KMS-11 (cell line): ENCODE measurements at regions not wholly inside any gene's neighbourhood (a gene's known extent, or its start where the extent isn't known, plus 50 kb on each side); places are given as distances from the start of the nearest gene placed in this dataset.
"Not testable (repeated sequence)": the region's sequence is repeated elsewhere in the genome, so short reads cannot be mapped to it uniquely, and the experiment has no call there.

Experiments used
- H2AFZ ChIP-seq: fragments of 200-600 bp; sonication (generic); 2 replicates; pipeline ENCODE4 v1.6.1; 2016; ENCODE audit warnings: antibody characterized with exemption, mixed run types, low read depth
- H3K27ac ChIP-seq: fragments of 200-600 bp; sonication (generic); 2 replicates; pipeline ENCODE4 v1.6.1; 2016; ENCODE audit warnings: mild to moderate bottlenecking, mixed run types
- H3K27me3 ChIP-seq: fragments of 200-600 bp; sonication (generic); 2 replicates; pipeline ENCODE4 v1.6.1; 2017; ENCODE audit warnings: mild to moderate bottlenecking, low read depth, mixed run types, moderate library complexity; ENCODE audit not compliant: insufficient read depth
- H3K36me3 ChIP-seq: fragments of 200-600 bp; sonication (generic); 2 replicates; pipeline ENCODE4 v1.6.1; 2017; ENCODE audit warnings: mild to moderate bottlenecking, mixed run types; ENCODE audit not compliant: insufficient read depth
- H3K4me1 ChIP-seq: fragments of 200-600 bp; sonication (generic); 2 replicates; pipeline ENCODE4 v1.6.1; 2016; ENCODE audit warnings: mild to moderate bottlenecking, low read depth, mixed run types; ENCODE audit not compliant: poor library complexity, severe bottlenecking
- H3K4me2 ChIP-seq: fragments of 200-600 bp; sonication (generic); 2 replicates; pipeline ENCODE4 v1.7.0; 2016; ENCODE audit warnings: mild to moderate bottlenecking, mixed run types
- H3K4me3 ChIP-seq: fragments of 200-600 bp; sonication (generic); IDR thresholded peaks from 2 replicates; pipeline ENCODE4 v1.6.1; 2017; ENCODE audit warnings: low read depth, low read length, mixed read lengths; ENCODE audit not compliant: insufficient read depth
- H3K79me2 ChIP-seq: fragments of 200-600 bp; sonication (generic); 2 replicates; pipeline ENCODE4 v1.6.1; 2016; ENCODE audit warnings: low read depth, mixed run types; ENCODE audit not compliant: insufficient read depth
- H3K9ac ChIP-seq: fragments of 200-600 bp; sonication (generic); 2 replicates; pipeline ENCODE4 v1.6.1; 2016; ENCODE audit warnings: mild to moderate bottlenecking, mixed run types
- H4K20me1 ChIP-seq: fragments of 200-600 bp; sonication (generic); 2 replicates; pipeline ENCODE4 v1.6.1; 2016; ENCODE audit warnings: mild to moderate bottlenecking, mixed run types; ENCODE audit not compliant: insufficient read depth
- CTCF ChIP-seq: fragments of 200-600 bp; sonication (generic); conservative IDR thresholded peaks from 2 replicates; pipeline ENCODE4 v1.6.1; 2017; ENCODE audit warnings: low read depth, mild to moderate bottlenecking, antibody characterized with exemption, low read length, moderate library complexity, mixed read lengths

DNA sequence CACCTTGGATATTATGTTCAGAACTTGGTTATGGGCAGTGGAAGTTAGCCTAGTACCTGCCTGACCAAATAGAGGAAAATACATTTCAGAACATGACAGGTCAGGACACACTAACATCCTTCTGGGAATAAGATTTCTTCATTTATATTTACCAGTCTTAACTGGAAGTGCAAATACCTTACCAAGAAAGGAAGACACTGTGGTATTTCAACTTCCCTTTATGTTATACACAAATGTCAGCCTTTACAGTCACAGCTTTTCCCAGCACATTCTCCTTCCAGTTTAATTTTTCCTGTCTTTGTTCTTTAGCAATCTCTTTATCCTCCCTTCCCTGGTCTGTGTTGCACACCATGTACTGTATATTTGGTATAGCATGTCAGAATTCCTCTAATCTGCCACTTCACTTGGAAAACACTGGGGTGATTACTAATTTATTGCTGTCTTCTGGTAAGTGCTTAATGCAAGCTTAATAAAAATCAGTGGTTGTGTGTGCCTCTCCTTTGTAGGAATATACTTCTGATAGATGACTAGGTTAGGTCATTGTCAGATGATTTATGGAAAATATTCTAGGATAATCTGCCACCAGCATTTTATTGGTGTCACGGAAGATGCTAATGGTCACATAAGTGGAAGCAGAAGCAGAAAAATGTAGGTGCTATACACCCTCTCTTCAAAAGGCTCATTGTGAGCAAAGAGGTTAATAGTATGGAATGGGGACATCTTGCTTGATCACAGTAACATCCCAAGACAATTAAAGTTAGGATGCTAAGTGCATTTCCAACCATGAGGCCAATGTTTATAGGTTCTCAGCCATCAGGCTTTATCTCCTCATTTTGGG, 124.3 kb upstream of the STARD13 start:
- H3K4me3 ChIP-seq = no peak overlapping the region
- no peak overlapping the region for H2AFZ ChIP-seq
- no peak overlapping the region for H3K4me2 ChIP-seq
- H3K27ac ChIP-seq = no peak overlapping the region
- no peaks in the 10 kb centered on the region for H3K36me3 ChIP-seq
- H3K27me3 ChIP-seq = no peaks in the 10 kb centered on the region
- no peaks in the 10 kb centered on the region for H3K4me1 ChIP-seq
- TF ChIP-seq CTCF = no peak
- no peaks in the 10 kb centered on the region for H4K20me1 ChIP-seq
- no peaks in the 10 kb centered on the region for H3K79me2 ChIP-seq
- H3K9ac ChIP-seq = no peak overlapping the region

- H3K4me2 ChIP-seq = no peak overlapping the region
- no peak overlapping the region for H3K27ac ChIP-seq
- no peaks in the 10 kb centered on the region for H3K36me3 ChIP-seq
- H3K79me2 ChIP-seq = no peaks in the 10 kb centered on the region
- H4K20me1 ChIP-seq = no peaks in the 10 kb centered on the region
- H3K4me1 ChIP-seq = no peaks in the 10 kb centered on the region
- no peaks in the 10 kb centered on the region for H3K27me3 ChIP-seq
- H3K9ac ChIP-seq = no peak overlapping the region
- TF ChIP-seq CTCF = no peak
- H2AFZ ChIP-seq = no peak overlapping the region
- no peak overlapping the region for H3K4me3 ChIP-seq
Observed at GRCh38 chr13:33410619-33411018, 125.1 kb upstream of the STARD13 start.

GRCh38 chr13:33411312-33411711, 125.8 kb upstream of the STARD13 start:
- Histone ChIP-seq H3K27me3 (no peaks in the 10 kb centered on the region), H3K4me2 (no peak overlapping the region), H3K9ac (no peak overlapping the region), H2AFZ (no peak overlapping the region), H3K4me3 (no peak overlapping the region), H4K20me1 (no peaks in the 10 kb centered on the region), H3K4me1 (no peaks in the 10 kb centered on the region), H3K27ac (no peak overlapping the region), H3K36me3 (no peaks in the 10 kb centered on the region), H3K79me2 (no peaks in the 10 kb centered on the region)
- no peak for TF ChIP-seq CTCF

DNA sequence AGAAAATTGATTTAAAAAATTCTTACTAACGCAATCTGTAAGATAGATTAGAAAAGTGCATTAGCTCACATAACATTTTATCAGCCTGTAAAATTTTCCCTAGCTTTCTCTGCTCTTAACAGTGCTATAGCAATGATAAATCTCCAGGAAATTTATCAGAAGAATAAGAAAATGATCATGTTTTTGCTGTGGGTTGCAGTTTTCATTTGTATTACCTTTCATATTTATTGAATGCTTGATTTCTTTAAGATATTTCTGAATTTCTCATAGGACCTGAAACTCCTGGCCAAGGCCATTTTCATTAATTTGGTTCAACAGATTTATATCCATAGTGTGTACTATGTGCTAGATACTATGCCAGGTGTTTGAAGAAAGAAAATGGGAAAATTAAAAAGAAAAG, 130.3 kb upstream of the STARD13 start:
- Histone ChIP-seq H4K20me1 (no peaks in the 10 kb centered on the region), H3K36me3 (no peaks in the 10 kb centered on the region), H3K27ac (no peak overlapping the region), H2AFZ (no peak overlapping the region), H3K4me1 (no peaks in the 10 kb centered on the region), H3K79me2 (no peaks in the 10 kb centered on the region), H3K4me3 (no peak overlapping the region), H3K9ac (no peak overlapping the region), H3K27me3 (no peaks in the 10 kb centered on the region), H3K4me2 (no peak overlapping the region)
- TF ChIP-seq CTCF = no peak

- not testable (repeated sequence) for H3K27ac ChIP-seq, H3K4me3 ChIP-seq, H3K27me3 ChIP-seq, H2AFZ ChIP-seq, H3K36me3 ChIP-seq, H4K20me1 ChIP-seq, H3K4me2 ChIP-seq, H3K9ac ChIP-seq, H3K4me1 ChIP-seq, H3K79me2 ChIP-seq
Observed at GRCh38 chr13:33418224-33418953, 132.8 kb upstream of the STARD13 start.

GRCh38 chr13:33420117-33420516, 134.6 kb upstream of the STARD13 start:
- not testable (repeated sequence) for H4K20me1 ChIP-seq, H2AFZ ChIP-seq, H3K36me3 ChIP-seq, H3K27me3 ChIP-seq, H3K79me2 ChIP-seq, H3K27ac ChIP-seq, H3K4me1 ChIP-seq, H3K9ac ChIP-seq, H3K4me2 ChIP-seq, H3K4me3 ChIP-seq
